GM12891 (cell line): ENCODE measurements at regions not wholly inside any gene's neighbourhood (a gene's known extent, or its start where the extent isn't known, plus 50 kb on each side); places are given as distances from the start of the nearest gene placed in this dataset.

Source experiments
- PAX5 ChIP-seq: IDR thresholded peaks from 2 replicates; pipeline ENCODE4 v1.6.1; 2011; ENCODE audit warnings: low read length, moderate library complexity, mild to moderate bottlenecking; ENCODE audit not compliant: insufficient read depth, severe bottlenecking
- POLR2A ChIP-seq: IDR thresholded peaks from 2 replicates; pipeline ENCODE4 v1.6.1; 2011; ENCODE audit warnings: low read depth, low read length, control low read depth
- POLR2AphosphoS5 ChIP-seq: IDR thresholded peaks from 2 replicates; pipeline ENCODE4 v1.6.1; 2011; ENCODE audit warnings: low read depth, low read length, control low read depth
- POU2F2 ChIP-seq: IDR thresholded peaks from 2 replicates; pipeline ENCODE4 v1.6.1; 2011; ENCODE audit warnings: low read depth, mild to moderate bottlenecking, control low read depth, low read length, moderate library complexity
- SPI1 ChIP-seq: IDR thresholded peaks from 2 replicates; pipeline ENCODE4 v1.6.1; 2011; ENCODE audit warnings: low read depth, low read length, control low read depth
- TAF1 ChIP-seq: IDR thresholded peaks from 2 replicates; pipeline ENCODE4 v1.6.1; 2011; ENCODE audit warnings: low read depth, low read length, control low read depth

- TF ChIP-seq POLR2A (no peak), POLR2AphosphoS5 (no peak), SPI1 (no peak), TAF1 (no peak), PAX5 (no peak), POU2F2 (no peak)
Measured at GRCh38 chr18:61148322-61148721, 184.9 kb upstream of the CDH20 start.
